ENCODE measurements at regions not wholly inside any gene's neighbourhood (a gene's known extent, or its start where the extent isn't known, plus 50 kb on each side); places are given as distances from the start of the nearest gene placed in this dataset.

DNA sequence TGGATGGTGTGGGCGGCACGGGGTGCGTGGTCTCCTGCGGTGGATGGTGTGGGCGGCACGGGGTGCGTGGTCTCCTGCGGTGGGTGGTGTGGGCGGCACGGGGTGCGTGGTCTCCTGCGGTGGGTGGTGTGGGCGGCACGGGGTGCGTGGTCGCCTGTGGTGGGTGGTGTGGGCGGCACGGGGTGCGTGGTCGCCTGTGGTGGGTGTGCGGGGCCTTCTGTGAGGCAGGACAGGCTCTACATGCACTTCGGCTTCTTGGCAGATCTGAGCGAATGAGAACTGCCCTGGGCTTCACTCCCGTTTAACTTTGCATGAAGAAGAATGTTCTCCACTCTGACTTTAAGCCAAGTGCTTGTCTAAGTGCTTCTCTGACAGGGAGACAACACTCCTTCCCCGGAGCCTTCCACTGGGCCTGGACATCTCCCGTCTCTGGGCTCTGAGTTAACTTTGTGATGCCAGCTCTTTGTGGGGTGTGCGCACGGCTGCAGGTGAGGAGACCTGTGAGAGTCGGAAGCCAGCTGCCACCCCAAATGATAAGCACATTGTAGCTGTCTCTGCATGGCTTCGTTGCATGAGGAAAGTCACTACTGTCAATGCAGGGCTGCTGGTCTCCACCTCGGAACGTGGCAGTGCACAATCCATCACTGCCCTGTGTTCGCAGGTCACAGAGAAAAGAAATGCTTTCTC is 244.8 kb downstream of the DLL1 start:
- TF ChIP-seq, protein P1, sequence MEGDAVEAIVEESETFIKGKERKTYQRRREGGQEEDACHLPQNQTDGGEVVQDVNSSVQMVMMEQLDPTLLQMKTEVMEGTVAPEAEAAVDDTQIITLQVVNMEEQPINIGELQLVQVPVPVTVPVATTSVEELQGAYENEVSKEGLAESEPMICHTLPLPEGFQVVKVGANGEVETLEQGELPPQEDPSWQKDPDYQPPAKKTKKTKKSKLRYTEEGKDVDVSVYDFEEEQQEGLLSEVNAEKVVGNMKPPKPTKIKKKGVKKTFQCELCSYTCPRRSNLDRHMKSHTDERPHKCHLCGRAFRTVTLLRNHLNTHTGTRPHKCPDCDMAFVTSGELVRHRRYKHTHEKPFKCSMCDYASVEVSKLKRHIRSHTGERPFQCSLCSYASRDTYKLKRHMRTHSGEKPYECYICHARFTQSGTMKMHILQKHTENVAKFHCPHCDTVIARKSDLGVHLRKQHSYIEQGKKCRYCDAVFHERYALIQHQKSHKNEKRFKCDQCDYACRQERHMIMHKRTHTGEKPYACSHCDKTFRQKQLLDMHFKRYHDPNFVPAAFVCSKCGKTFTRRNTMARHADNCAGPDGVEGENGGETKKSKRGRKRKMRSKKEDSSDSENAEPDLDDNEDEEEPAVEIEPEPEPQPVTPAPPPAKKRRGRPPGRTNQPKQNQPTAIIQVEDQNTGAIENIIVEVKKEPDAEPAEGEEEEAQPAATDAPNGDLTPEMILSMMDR (IDR thresholded peaks at IDR 0.05): no peak
- TF ChIP-seq POLR2A (IDR thresholded peaks at IDR 0.05): no peak

Measured in body of pancreas (tissue), 4 donors.